OCI-LY7 (cell line): ENCODE measurements at regions not wholly inside any gene's neighbourhood (a gene's known extent, or its start where the extent isn't known, plus 50 kb on each side); places are given as distances from the start of the nearest gene placed in this dataset.

Experiments used
- BruUV-seq: library from RNA; stranded (reverse); fragments of 400-500 nt; replicated peaks from 2 replicates; lab custom pipeline; 2021; lab: Mats Ljungman, UMichigan
- CTCF ChIA-PET: fragments of 300-600 bp; sonication (Branson Sonifier 250); formaldehyde crosslinking; loops from one replicate; lab custom pipeline; 2022; ENCODE audit warnings: antibody characterized with exemption; ENCODE audit not compliant: unreplicated experiment; lab: Charles Lee
- POLR2A ChIA-PET: fragments of 300-600 bp; sonication (Branson Sonifier 250); formaldehyde crosslinking; loops from one replicate; lab custom pipeline; 2022; ENCODE audit warnings: antibody characterized with exemption; lab: Charles Lee
- DNase-seq: peaks from one replicate; pipeline ENCODE4 v3.0.0-alpha.2; 2015; ENCODE audit warnings: low spot score
- H2AFZ ChIP-seq: fragments of 200-600 bp; sonication (generic), shearing (Covaris generic); 2 replicates; pipeline ENCODE4 v1.6.1; 2014; ENCODE audit warnings: mild to moderate bottlenecking, antibody characterized with exemption, low read length, moderate library complexity
- H3K27ac ChIP-seq: fragments of 200-600 bp; sonication (generic); 2 replicates; pipeline ENCODE4 v1.5.1; 2014; ENCODE audit warnings: mixed run types, low read depth, mild to moderate bottlenecking, moderate library complexity, low read length, inconsistent platforms; ENCODE audit not compliant: poor library complexity, severe bottlenecking
- H3K36me3 ChIP-seq: fragments of 200-600 bp; sonication (generic); 2 replicates; pipeline ENCODE4 v1.6.1; 2014; ENCODE audit warnings: mild to moderate bottlenecking, antibody characterized with exemption, low read length, moderate library complexity, mixed read lengths; ENCODE audit not compliant: insufficient read depth
- H3K4me1 ChIP-seq: fragments of 200-600 bp; sonication (generic); 2 replicates; pipeline ENCODE4 v1.5.1; 2014; ENCODE audit warnings: mild to moderate bottlenecking, low read length; ENCODE audit not compliant: insufficient read depth, poor library complexity, severe bottlenecking
- H3K4me2 ChIP-seq: fragments of 200-600 bp; sonication (generic); 2 replicates; pipeline ENCODE4 v1.6.1; 2014; ENCODE audit warnings: mild to moderate bottlenecking, low read length
- H3K4me3 ChIP-seq: fragments of 200-600 bp; sonication (generic); 2 replicates; pipeline ENCODE4 v1.5.1; 2014; ENCODE audit warnings: mild to moderate bottlenecking, low read depth, low read length; ENCODE audit not compliant: poor library complexity, severe bottlenecking
- H3K79me2 ChIP-seq: fragments of 200-600 bp; sonication (generic); 2 replicates; pipeline ENCODE4 v1.6.1; 2016; ENCODE audit warnings: low read depth, mild to moderate bottlenecking, low read length, moderate library complexity, mixed read lengths; ENCODE audit not compliant: insufficient read depth
- H3K9me2 ChIP-seq: fragments of 200-600 bp; sonication (generic); 2 replicates; pipeline ENCODE4 v1.6.1; 2016; ENCODE audit warnings: mild to moderate bottlenecking, low read length, mixed read lengths; ENCODE audit not compliant: insufficient read depth
- H3K9me3 ChIP-seq: fragments of 200-600 bp; sonication (generic); 2 replicates; pipeline ENCODE4 v1.6.1; 2014; ENCODE audit warnings: mild to moderate bottlenecking, mixed run types, low read length, mixed read lengths
- H4K20me1 ChIP-seq: fragments of 200-600 bp; sonication (generic); 2 replicates; pipeline ENCODE4 v1.6.1; 2014; ENCODE audit warnings: mild to moderate bottlenecking, antibody characterized with exemption, low read length, moderate library complexity, mixed read lengths; ENCODE audit not compliant: insufficient read depth
- EZH2phosphoT487 ChIP-seq: fragments of 200-600 bp; sonication (generic); IDR thresholded peaks from 2 replicates; pipeline ENCODE4 v1.6.1; 2018; ENCODE audit warnings: low read depth, borderline replicate concordance, mild to moderate bottlenecking, mixed run types, antibody characterized with exemption, low read length, moderate library complexity, mixed read lengths
- intact Hi-C: fragments of 100-400 bp; cut with micrococcal nuclease; formaldehyde crosslinking; loops from one replicate; pipeline ENCODE4 v1.10.0; 2022; ENCODE audit not compliant: unreplicated experiment
- TF ChIP-seq, protein P1 (sequence below): fragments of 200-600 bp; sonication (generic); conservative IDR thresholded peaks from 2 replicates; pipeline ENCODE4 v1.5.1; 2014; ENCODE audit warnings: mild to moderate bottlenecking, antibody characterized with exemption, low read length, moderate library complexity, mixed read lengths

GRCh38 chr7:106165337-106165736, 53.2 kb upstream of the SYPL1 start:
- BruUV-seq: no TSS peak
- CTCF ChIA-PET: interaction anchor here (0.5 to 1.1 kb wide), 2 partner anchors 119 to 121 kb away, joined by 3 to 8 read pairs; partner anchors contain the start of gene NAMPT

GRCh38 chr7:106163257-106163656, 51.1 kb upstream of the SYPL1 start:
- Histone ChIP-seq H3K36me3 (no peaks in the 10 kb centered on the region; the same call in 1 of the 2 replicates), H3K4me1 (peaks cover 14% of the 10 kb centered on the region), H3K79me2 (no peaks in the 10 kb centered on the region), H3K4me2 (no peak overlapping the region), H2AFZ (no peak overlapping the region), H4K20me1 (no peaks in the 10 kb centered on the region), H3K9me3 (peaks cover 19% of the 10 kb centered on the region), H3K27ac (no peak overlapping the region), H3K4me3 (no peak overlapping the region), H3K9me2 (no peaks in the 10 kb centered on the region)
- no peak for DNase-seq
- ChIA-PET POLR2A (no interaction called here), CTCF (no interaction called here)
- BruUV-seq: no TSS peak
- TF ChIP-seq EZH2phosphoT487: no peak
- TF ChIP-seq, protein P1, sequence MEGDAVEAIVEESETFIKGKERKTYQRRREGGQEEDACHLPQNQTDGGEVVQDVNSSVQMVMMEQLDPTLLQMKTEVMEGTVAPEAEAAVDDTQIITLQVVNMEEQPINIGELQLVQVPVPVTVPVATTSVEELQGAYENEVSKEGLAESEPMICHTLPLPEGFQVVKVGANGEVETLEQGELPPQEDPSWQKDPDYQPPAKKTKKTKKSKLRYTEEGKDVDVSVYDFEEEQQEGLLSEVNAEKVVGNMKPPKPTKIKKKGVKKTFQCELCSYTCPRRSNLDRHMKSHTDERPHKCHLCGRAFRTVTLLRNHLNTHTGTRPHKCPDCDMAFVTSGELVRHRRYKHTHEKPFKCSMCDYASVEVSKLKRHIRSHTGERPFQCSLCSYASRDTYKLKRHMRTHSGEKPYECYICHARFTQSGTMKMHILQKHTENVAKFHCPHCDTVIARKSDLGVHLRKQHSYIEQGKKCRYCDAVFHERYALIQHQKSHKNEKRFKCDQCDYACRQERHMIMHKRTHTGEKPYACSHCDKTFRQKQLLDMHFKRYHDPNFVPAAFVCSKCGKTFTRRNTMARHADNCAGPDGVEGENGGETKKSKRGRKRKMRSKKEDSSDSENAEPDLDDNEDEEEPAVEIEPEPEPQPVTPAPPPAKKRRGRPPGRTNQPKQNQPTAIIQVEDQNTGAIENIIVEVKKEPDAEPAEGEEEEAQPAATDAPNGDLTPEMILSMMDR: no peak
- intact Hi-C loops: loop anchor here (10.0 kb wide), 2 partner anchors 288 to 478 kb away; partner anchors contain the start of gene ATXN7L1

More at GRCh38 chr7:106165337-106165736, 53.2 kb upstream of the SYPL1 start:
- Histone ChIP-seq H3K9me3 (peaks cover 15% of the 10 kb centered on the region), H3K9me2 (no peaks in the 10 kb centered on the region), H3K79me2 (no peaks in the 10 kb centered on the region), H4K20me1 (no peaks in the 10 kb centered on the region), H3K4me2 (peak overlapping the region; percentile 22; the same call in 1 of the 2 replicates), H3K4me3 (no peak overlapping the region), H2AFZ (peak overlapping the region; percentile 8; the same call in 1 of the 2 replicates), H3K36me3 (no peaks in the 10 kb centered on the region; the same call in 1 of the 2 replicates), H3K4me1 (peaks cover 14% of the 10 kb centered on the region), H3K27ac (no peak overlapping the region)
- no peak for DNase-seq
- TF ChIP-seq, protein P1: no peak
- no peak for TF ChIP-seq EZH2phosphoT487
- POLR2A ChIA-PET: interaction anchor here (0.6 to 2.1 kb wide), 9 partner anchors 10 to 1003 kb away, joined by 3 to 20 read pairs (median 3); partner anchors contain the start of gene HBP1
- intact Hi-C loops: loop anchor here (5.0 to 10.0 kb wide), 3 partner anchors 158 to 481 kb away; partner anchors contain the start of gene ATXN7L1
